Fibroblast of lung (primary cell): ENCODE measurements at regions not wholly inside any gene's neighbourhood (a gene's known extent, or its start where the extent isn't known, plus 50 kb on each side); places are given as distances from the start of the nearest gene placed in this dataset.

Source experiments
- CTCF ChIP-seq, 2 donors: IDR thresholded peaks in 1 of 2; conservative IDR thresholded peaks in 1 of 2; 1 replicate in 1 of 2; 2 replicates in 1 of 2; pipeline ENCODE4 v1.5.1; 2011 to 2012; ENCODE audit warnings: low read length in 2 of 2, control low read depth in 1 of 2, inconsistent platforms in 1 of 2, low read depth in 1 of 2, mild to moderate bottlenecking in 1 of 2
- EZH2 ChIP-seq: IDR thresholded peaks from 2 replicates; pipeline ENCODE4 v1.5.1; 2012; ENCODE audit warnings: low read length, control low read depth, mild to moderate bottlenecking; ENCODE audit errors: missing control alignments

- no peak for TF ChIP-seq CTCF (conservative IDR thresholded peaks at IDR 0.05 in 1 of 2, IDR thresholded peaks at IDR 0.05 in 1 of 2; ENCODE audit: low read depth in 1 of 2, low read length in 2 of 2)
- TF ChIP-seq EZH2 = no peak
These were observed 207.1 kb upstream of the FERD3L start for GRCh38 chr7:19352305-19352695.
